OCI-M2 (cell line): ENCODE measurements at regions not wholly inside any gene's neighbourhood (a gene's known extent, or its start where the extent isn't known, plus 50 kb on each side); places are given as distances from the start of the nearest gene placed in this dataset.

Experiments used
- DNase-seq: peaks from one replicate; lab custom pipeline; 2025; ENCODE audit not compliant: unreplicated experiment; lab: John Stamatoyannopoulos, UW

DNA sequence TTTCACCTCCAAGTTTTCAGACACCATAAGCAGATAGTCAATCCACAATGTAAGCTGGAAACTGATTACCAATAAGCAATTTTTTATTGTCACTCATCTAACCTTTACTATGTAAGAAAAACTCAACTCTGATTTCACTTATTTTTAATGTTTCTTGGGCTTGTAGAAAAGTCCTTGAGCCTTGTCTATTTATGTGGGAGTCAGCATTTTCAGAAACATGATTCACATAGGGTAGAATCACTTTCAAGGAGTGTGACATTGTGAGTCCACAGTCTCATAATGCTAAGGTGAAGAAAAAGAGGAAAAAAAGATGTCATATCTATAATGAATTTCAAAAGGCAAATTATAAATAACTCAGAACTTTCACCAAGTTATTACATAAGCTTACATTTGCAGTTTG is 2167.9 kb upstream of the C9orf72 start:
- no peak for DNase-seq

DNA sequence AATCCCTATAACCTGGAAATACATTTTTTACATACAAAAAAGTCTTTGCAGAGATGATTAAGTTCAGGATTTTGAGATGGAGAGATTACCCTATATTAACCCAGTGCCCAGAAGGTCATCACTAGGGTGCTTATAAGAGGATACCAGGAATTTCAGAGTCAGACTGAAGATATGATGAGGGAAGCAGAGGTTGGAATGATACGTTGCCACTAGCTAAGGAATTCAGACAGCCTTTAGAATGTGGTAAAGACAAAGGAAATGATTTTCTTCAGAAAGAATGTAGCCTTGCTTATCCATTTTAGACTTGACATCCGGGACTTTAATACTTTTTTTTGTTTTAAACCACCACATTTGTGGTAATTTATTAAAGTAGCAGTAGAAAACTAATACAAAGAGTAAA is 2176.8 kb upstream of the C9orf72 start:
- no peak for DNase-seq

DNA sequence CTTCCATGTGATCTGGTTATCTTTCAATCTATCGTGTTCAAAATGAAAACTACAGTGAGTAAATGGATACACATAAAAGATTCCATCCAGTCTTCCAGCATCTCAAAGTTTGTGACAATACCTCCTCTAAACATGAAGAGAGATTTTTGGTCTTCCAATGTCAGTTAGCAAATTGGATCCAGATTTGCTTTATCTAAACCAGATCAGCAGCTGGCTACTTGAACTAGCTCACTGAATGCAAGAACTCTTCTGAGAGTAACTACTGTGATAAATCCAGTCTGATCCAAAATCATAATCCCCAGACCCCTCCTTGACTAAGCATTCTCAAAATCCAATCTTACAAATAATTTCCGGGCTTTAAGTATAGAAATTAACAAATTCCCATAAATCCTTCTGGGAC is 2177.9 kb upstream of the C9orf72 start:
- DNase-seq = no peak

DNA sequence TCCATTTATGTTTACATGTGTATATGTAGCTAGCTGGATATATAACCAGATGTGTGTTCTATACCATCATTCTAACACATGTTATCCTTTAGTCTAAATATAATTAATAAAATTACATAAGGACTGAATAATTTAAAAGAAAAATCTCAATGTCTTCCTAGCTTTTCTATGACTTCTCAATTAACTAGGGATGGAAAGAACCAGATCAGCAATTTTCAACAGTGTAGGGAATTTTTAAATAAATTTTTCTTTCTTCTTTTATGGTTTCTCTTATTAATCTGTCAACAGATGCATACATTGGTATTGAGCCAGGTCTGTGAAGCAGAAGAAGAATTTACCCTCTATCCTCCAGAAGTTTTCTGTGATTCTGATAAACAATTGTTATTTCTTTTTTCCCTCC is 2180.4 kb upstream of the C9orf72 start:
- no peak for DNase-seq

DNA sequence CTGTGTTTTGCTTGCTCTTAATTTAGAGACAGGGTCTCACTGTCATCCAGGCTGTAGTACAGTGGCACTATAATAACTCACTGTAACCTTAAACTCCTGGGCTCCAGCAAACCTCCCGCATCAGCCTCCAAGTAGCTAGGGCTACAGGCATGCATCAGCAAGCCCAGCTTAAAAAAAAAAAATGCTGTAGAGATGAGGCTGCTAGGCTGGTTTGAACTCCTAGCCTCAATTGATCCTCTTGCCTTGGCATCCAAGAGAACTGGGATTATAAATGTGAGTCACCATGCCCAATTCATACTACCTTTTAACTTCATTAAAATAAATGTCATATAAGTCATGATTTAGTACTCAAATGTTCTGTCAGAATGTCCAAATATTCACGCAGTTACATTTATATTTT is 2195.7 kb upstream of the C9orf72 start:
- no peak for DNase-seq

DNA sequence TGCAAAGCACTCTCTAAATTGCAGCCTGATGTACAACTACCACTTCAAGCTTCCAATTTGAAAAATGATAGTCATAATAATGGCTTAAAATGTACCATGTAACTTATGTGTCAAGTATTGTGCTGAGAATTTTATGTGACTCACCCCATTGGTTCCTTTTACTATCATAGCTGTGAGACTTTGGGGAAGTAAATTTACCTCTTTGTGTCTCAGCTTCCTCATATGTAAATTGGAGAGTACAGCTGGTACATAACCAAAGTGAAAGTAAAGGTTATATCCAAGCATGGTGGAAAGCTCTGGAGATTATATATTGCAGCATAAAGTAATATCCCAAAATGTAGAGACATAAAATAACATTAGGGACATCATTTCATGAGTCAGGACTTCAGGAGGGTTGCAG is 2200.4 kb upstream of the C9orf72 start:
- DNase-seq = no peak

DNA sequence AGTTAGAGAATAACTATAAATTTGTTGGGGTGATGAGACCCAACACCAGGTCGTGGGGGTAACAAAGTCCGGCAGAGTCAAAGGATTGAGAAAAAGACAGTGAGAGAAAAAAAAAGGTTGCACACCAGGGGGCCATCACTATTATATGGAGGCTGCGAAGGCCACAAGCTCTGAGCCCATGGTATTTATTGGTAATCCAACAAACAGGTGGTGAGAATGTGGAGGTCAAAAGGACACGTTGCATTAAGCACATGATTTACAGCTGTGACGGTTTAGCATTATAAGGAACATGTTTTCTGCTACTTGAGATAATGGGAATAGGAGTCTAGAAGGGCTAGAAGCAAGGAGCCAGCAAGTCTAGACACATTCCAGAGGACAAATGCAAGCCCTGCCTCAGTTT is 2202.2 kb upstream of the C9orf72 start:
- DNase-seq = no peak

DNA sequence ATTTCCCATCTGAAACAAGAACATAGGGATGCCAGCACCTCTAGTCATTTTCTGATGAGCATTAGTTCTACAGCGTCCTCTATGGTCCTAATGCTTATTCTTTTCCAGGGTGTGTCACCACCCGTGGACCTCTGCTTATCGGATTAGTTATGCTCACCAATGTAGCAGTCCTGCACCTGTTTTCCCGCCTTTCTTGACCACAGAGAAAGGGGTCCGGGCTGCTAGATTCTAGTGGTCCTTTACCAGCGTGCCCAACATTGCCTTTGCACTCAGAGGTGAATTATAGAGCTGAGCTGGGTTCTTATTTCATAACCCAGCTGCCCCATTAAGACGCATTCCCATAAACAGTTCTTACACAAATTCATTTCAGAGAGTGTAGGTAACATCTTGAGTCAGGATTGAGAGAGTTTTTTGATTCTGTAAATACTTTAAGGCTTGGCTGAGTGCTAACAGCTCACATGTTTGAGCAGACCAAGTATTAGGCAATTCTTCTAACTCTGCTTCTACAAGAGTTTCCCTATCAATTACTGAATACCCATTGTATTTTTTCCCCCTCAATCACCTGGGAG is 2205.1 kb upstream of the C9orf72 start:
- DNase-seq = no peak

DNA sequence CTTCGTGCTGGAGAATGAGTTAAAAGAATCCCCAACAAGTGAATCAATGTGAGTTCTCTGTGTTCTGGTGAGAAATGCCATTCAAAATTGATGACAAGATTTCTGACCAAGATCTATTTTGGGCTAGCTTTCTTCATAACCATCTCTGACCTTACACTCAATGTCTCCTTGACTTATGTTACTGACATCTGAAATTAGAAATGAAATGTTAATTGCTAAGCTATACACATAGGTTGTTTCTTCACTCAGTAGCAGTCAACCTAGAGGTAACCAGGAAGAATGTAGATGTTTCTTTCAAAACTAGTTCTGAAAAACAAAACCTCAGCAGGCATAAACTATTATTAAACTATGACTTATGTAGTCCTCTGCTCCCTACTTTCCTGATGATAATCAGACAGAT is 2220.7 kb upstream of the C9orf72 start:
- no peak for DNase-seq

DNA sequence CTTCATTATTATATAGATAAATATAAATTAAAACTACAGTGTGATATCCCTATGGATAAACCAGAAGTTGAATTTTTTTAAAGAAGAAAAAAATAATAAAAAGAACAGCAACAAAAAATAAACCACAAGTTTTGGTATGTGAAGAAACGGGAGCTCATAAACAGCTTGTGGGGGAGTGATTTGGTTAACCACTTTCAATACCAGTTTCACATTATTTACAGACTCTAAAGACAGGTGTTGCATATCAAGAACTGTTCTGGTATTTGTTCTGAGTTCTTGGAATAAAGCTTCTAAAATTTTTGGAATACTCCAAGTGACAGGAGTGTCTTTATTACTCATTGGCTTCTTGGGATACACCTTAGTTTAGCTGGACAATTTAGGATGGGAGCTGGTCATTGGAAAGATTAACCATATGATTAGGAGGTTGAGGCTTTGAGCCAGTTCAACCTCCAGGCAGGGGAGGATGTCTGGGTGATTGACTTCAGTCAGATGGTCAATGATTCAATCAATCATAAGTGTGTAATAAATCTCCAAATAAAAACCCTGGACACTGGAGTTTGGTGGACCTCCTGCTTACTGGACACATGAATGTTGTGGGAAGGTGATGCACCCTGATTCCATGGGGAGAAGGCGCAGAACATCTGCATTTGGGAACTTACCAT is 2223.1 kb upstream of the C9orf72 start:
- no peak for DNase-seq

DNA sequence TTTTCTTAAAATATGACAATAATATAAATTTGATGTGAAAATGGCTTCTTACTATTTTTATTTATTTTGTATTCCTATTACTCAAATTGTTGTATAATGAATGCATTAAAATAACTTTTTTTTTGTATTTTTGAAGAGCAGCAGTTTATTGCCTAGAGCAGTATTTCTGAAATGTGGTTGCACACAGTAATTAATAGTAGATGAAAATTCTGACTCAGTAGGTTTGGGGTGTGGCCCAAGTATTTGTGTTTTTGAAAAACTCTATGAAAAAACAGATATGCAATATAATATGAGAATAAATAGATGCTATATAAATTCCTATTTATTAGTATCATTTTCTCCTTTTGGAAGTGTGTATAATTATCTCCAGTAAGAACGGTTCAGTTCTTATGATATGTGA is 2225.3 kb upstream of the C9orf72 start:
- DNase-seq = no peak

DNA sequence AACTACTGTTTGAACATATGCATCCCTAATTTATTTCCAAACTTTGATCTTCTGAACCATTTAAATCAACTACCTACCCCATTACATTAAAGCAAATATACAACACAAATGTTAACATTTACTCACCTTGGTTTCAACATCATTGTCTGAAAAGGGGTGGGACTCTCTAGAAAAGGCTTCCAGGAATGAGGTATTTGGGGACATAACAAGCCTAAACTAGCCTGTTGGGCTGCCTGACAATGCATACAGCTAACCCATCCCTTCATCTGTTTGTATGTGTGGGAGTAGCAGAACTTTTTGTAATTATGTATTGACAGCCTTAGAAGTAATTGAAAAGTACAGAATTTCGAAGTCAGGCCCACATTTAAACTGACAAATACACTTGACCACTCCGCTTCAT is 2225.9 kb upstream of the C9orf72 start:
- DNase-seq = no peak

DNA sequence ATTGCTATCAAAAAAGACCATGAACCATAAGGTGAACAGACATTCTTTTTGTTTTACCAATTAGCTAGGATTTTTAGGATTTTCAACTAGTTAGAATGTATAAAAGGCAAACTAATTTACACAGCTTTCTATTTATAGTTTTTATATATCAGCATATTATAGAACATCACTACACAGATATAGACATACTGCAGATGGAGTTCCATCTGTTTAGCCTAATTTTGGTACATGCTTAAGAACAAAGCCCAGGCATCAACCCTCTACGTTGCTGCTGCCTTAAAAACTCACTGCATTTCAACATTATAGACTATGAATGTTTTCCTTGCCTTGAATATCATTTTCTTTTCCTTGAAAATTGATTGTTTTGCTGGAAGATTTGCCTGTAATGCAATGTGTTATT is 2227.5 kb upstream of the C9orf72 start:
- DNase-seq = no peak

DNA sequence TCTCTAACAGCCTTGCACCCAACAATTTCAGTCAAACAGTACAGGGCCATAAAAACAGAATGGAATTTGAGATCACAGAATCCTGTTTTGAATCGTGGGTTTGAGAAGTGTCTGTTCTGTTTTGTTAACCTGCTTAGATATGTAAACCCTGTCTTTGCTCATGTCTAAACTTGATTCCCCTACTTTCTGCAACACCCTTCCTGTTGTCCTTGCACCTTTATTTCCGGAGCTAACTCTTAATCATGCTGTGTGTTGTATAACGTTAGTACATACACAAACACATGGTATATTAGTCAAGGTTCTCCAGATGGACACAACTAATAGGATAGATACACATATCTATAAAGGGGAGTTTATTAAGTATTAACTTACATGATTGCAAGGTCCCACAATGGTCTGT is 2229.2 kb upstream of the C9orf72 start:
- no peak for DNase-seq

DNA sequence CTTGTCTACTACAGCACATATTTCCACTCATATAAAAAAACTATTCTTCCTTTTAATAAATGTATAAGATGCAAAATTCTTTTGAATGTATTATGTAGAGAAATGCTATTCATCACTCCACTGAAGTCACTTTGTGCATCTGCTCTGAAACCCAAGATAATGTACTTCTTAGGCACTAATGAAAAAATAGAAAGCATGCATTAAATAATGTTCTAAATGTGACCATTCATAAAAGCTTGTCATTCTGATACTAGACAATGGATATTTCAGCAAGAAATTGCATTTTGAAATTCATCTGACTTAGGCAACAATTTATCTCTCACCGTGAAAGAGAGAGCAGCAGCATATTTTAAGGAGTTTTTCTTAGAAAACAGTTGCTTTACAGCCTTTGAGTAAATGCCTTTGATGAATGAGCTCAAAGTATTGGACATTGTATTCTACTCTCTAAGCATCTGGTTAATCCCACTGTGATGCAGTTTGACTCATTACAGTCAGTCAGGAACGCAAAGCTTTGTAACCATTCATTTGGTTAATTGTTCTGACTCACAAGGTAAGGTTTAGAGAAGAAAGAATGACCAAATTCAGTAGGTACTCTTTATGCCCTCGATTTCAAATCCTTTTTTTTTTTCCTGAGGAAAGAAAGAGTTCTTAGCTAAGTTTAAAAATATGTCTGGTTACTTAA is 2233.8 kb upstream of the C9orf72 start:
- DNase-seq = no peak

DNA sequence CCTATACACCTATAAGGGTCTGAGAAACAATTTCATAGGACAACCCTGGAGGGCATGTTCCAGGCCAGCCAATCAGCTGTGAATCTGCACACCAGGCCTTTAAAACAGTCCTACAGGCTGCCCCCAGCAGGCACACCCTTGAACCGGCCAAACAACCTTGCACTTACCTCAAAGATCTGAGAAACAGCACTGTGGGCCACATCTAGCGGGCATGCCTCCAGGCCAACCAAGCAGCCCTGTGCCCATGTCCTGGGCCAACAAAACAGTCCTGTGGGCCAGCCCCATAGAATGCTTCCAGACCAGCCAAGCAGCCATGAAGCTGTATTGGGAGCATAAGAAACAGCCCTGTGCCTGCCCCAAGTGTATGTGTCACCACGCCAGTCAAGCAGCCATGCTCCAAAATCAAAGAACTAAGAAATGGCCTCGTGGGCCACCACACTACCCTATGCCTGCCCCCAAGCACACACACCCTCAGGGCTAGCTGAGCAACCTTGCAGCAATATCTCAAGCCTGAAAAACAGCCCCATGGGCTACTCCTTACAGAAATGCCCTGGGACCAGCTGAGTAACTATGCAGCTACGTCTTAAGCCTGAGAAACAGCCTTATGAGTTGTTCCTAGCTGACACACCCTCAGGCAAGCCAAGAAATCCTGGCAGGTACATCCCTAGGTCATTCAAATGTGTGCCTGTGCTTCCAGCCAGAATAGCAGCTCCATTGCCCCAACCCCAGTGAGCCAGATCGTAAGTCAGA is 2243.8 kb upstream of the C9orf72 start:
- no peak for DNase-seq

DNA sequence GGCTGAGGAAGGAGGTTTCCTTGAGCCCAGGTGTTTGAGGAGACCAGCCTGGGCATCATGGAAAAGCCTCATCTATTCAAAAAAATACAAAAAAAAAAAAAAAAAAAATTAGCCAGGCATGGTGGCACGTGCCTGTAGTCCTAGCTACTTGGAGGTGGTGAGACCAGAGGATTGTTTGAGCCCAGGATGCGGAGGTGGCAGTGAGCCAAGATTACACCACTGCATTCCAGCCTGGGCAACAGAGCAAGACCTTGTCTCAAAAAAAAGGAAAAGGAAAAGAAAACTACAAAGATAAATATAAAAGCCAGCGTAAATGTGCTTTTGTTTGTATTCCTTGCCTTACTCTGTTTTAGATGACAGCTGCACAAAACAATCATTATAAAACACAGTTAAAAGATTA is 2249.2 kb upstream of the C9orf72 start:
- DNase-seq = no peak

DNA sequence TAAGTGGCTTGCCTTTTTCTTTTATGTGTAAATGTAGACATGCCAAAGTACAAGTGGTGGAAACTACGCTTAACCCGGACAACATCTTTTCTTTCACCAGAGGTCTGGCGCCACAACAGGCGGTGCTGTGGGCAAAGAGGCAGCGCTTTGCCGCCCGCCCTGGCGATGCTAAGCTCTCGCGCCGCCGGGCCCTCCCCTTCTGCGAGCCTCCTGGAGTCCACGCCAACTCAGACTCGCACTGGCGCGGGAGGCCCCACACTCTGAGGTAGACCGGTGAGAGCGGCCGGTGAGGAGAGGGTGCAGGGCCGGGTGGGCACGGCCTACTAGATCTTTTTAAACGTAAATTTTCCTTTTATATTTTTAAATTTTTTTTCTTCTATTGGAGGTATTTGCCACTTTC is 2253.1 kb upstream of the C9orf72 start:
- DNase-seq = no peak

DNA sequence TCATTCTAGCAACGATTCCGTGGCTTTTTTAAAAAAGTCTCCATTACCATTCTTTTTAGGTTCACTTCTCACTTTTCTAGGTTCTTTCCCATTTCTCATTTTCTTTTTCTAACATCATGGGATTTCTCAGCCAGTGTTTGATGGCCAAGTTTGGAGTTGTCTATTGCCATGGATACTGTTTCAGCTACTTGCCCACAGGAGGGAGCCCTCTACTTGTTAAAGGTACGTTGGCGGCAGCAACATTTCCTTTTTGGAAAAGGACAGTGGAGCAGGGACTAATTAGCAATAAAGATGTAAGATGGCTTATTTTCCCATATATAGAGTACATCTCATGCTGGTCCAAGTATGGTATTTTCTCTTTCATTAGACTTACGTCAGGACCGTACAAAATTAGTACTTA is 2257.5 kb upstream of the C9orf72 start:
- DNase-seq = no peak

DNA sequence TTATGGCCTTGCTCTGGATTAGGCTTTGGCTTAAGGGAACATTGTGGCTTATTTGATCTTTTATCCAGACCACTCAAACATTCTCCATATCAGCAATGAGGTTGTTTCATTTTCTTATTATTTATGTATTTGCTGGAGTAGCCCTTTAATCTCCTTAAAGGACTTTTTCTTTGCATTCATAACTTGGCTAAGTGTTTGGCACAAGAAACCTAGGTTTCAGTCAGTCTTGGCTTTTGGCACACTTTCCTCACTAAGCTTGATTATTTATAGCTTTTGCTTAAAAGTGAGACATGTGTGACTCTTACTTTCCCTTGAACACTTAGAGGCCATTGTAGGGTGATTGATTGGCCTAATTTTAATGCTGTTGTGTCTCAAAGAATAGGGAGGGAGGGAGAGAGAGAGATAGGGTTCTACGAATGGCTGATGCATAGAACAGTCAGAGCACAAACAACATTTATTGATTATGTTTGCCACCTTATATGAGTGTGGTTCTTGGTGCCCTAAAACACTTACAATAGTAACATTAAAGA is 2265.3 kb upstream of the C9orf72 start:
- DNase-seq = no peak

DNA sequence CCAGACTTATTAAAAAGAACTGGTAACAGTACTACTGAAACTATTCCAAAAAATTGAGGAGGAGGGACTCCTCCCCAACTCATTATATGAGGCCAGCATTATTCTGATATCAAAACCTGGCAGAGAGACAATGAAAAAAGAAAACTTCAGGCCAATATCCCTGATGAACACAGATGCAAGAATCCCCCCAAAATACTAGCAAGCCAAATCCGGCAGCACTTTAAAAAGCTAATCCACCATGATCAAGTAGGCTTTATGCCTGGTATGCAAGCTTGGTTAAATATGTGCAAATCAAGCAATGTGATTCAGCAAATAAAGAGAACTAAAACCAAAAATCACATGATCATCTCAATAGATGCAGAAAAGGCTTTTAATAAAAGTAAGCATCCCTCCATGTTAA is 2271.0 kb upstream of the C9orf72 start:
- no peak for DNase-seq

DNA sequence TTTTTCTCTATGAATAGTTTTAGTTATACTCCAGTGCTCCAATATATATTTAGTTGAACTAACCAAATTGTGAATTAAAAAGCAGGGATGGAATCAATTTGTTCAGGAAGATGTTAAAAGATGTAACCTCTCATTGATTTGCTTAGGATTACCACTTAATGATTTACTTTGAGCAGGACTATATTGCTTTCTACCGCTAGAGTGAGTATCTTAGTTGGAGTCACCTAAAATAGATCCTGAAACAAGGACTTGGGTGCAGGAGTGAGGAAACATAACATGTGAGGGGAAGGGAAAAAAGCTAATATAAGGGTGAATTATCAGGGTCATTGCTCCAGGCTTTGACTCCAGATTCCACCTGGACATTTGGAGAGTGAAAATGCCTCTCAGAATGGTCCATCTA is 2277.4 kb upstream of the C9orf72 start:
- DNase-seq = no peak
